SK-N-SH treated with all-trans-retinoic acid at 6 μM for 48 hours (cell line): ENCODE measurements at regions not wholly inside any gene's neighbourhood (a gene's known extent, or its start where the extent isn't known, plus 50 kb on each side); places are given as distances from the start of the nearest gene placed in this dataset.

Source experiments
- ARNTL ChIP-seq: fragments of 450-650 bp; formaldehyde crosslinking; IDR thresholded peaks from 2 replicates; pipeline ENCODE4 v1.5.0; 2020; ENCODE audit warnings: low read depth, mild to moderate bottlenecking, moderate library complexity, borderline replicate concordance
- ISL1 ChIP-seq: fragments of 250-450 bp; sonication (Bioruptor Pico); IDR thresholded peaks from 2 replicates; pipeline ENCODE4 v2.1.2; 2022; ENCODE audit warnings: mild to moderate bottlenecking, moderate library complexity
- OSR1 ChIP-seq: fragments of 250-450 bp; sonication (Bioruptor Pico); IDR thresholded peaks from 2 replicates; pipeline ENCODE4 v1.8.0; 2022; ENCODE audit warnings: moderate library complexity, mild to moderate bottlenecking, inconsistent platforms
- PATZ1 ChIP-seq: fragments of 250-450 bp; sonication (Bioruptor Pico); IDR thresholded peaks from 2 replicates; pipeline ENCODE4 v1.8.0; 2020; ENCODE audit warnings: mild to moderate bottlenecking, moderate library complexity, borderline replicate concordance
- POU6F1 ChIP-seq: fragments of 250-450 bp; sonication (Bioruptor Pico); IDR thresholded peaks from 2 replicates; pipeline ENCODE4 v1.8.0; 2021; ENCODE audit warnings: low read depth, mild to moderate bottlenecking, moderate library complexity, borderline replicate concordance
- PPARA ChIP-seq: fragments of 250-450 bp; sonication (Bioruptor Pico); IDR thresholded peaks from 2 replicates; pipeline ENCODE4 v1.5.0; 2020; ENCODE audit warnings: mild to moderate bottlenecking, borderline replicate concordance
- RARB ChIP-seq: fragments of 250-450 bp; sonication (Bioruptor Pico); IDR thresholded peaks from 2 replicates; pipeline ENCODE4 v1.8.0; 2021; ENCODE audit warnings: mild to moderate bottlenecking, moderate library complexity
- TOX ChIP-seq: fragments of 250-450 bp; sonication (Bioruptor Pico); IDR thresholded peaks from 2 replicates; pipeline ENCODE4 v1.8.0; 2021; ENCODE audit warnings: mild to moderate bottlenecking, moderate library complexity, borderline replicate concordance
- ZC3H10 ChIP-seq: fragments of 250-450 bp; sonication (Bioruptor Pico); IDR thresholded peaks from 2 replicates; pipeline ENCODE4 v1.5.1; 2021; ENCODE audit warnings: mild to moderate bottlenecking, moderate library complexity
- ZFP3 ChIP-seq: fragments of 250-450 bp; sonication (Bioruptor Pico); IDR thresholded peaks from 2 replicates; pipeline ENCODE4 v1.5.0; 2020; ENCODE audit warnings: mild to moderate bottlenecking, moderate library complexity
- ZFP30 ChIP-seq: fragments of 450-650 bp; formaldehyde crosslinking; IDR thresholded peaks from 2 replicates; pipeline ENCODE4 v1.5.0; 2022; ENCODE audit warnings: mild to moderate bottlenecking, moderate library complexity
- ZNF565 ChIP-seq: fragments of 450-650 bp; formaldehyde crosslinking; conservative IDR thresholded peaks from 2 replicates; pipeline ENCODE4 v1.5.0; 2020; ENCODE audit warnings: low read depth, mild to moderate bottlenecking, moderate library complexity
- ZNF70 ChIP-seq: fragments of 450-650 bp; formaldehyde crosslinking; IDR thresholded peaks from 2 replicates; pipeline ENCODE4 v1.5.0; 2020; ENCODE audit warnings: mild to moderate bottlenecking, moderate library complexity

- TF ChIP-seq OSR1 (no peak), ZNF565 (CRISPR knock-in tag) (no peak), ISL1 (CRISPR knock-in tag) (no peak), PPARA (CRISPR knock-in tag) (no peak), ARNTL (CRISPR knock-in tag) (no peak), RARB (CRISPR knock-in tag) (no peak), ZNF70 (CRISPR knock-in tag) (no peak), ZC3H10 (CRISPR knock-in tag) (no peak), PATZ1 (CRISPR knock-in tag) (no peak), ZFP30 (CRISPR knock-in tag) (no peak), TOX (CRISPR knock-in tag) (no peak), ZFP3 (CRISPR knock-in tag) (no peak), POU6F1 (CRISPR knock-in tag) (no peak)
These were observed 141.2 kb downstream of the TM2D1 start for GRCh38 chr1:61583703-61584102.
